ENCODE measurements at regions not wholly inside any gene's neighbourhood (a gene's known extent, or its start where the extent isn't known, plus 50 kb on each side); places are given as distances from the start of the nearest gene placed in this dataset.

DNA sequence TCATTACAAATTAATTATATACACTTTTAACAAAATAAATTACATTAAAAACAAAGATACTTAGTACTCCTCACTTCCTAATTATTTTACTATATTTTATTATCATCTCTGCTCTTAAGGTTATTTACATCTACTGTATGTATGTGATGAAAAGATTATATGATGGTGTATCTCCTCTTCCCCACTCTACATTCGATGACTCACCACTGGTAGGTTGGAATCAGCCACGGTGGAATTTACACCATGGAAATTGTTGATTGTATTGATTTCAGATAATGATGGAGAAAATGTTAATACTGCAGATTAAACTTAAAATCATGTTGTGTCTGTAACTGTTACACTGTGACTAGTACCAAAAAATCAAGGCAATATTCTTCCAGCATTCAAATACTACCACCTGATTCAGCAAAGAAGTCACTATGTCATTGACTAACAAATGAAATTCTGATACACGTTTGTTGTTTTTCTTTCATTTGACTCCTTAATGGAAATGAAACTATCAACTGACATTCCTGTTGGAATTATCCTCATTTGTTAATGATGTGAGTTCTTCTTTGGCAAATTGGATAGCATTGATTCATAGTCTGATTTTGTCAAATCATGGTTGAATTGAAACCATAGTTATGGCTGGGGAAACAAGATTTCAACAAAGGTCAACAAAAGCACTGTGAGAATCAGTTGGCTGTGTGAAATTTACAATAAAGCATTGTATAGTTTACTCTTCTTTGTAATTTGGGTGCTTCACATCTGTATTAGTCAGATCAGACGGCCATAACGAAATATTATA, 69.0 kb upstream of the NLK start:
- H3K4me3 ChIP-seq (ENCODE audit: control insufficient read depth, low read depth, low read length), result no peak overlapping the region
- TF ChIP-seq, protein P1, sequence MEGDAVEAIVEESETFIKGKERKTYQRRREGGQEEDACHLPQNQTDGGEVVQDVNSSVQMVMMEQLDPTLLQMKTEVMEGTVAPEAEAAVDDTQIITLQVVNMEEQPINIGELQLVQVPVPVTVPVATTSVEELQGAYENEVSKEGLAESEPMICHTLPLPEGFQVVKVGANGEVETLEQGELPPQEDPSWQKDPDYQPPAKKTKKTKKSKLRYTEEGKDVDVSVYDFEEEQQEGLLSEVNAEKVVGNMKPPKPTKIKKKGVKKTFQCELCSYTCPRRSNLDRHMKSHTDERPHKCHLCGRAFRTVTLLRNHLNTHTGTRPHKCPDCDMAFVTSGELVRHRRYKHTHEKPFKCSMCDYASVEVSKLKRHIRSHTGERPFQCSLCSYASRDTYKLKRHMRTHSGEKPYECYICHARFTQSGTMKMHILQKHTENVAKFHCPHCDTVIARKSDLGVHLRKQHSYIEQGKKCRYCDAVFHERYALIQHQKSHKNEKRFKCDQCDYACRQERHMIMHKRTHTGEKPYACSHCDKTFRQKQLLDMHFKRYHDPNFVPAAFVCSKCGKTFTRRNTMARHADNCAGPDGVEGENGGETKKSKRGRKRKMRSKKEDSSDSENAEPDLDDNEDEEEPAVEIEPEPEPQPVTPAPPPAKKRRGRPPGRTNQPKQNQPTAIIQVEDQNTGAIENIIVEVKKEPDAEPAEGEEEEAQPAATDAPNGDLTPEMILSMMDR (IDR thresholded peaks at IDR 0.05; ENCODE audit: control insufficient read depth, insufficient read depth, low read depth, low read length, missing control alignments), result no peak
- no peak for DNase-seq (ENCODE audit: low read depth)

DNA sequence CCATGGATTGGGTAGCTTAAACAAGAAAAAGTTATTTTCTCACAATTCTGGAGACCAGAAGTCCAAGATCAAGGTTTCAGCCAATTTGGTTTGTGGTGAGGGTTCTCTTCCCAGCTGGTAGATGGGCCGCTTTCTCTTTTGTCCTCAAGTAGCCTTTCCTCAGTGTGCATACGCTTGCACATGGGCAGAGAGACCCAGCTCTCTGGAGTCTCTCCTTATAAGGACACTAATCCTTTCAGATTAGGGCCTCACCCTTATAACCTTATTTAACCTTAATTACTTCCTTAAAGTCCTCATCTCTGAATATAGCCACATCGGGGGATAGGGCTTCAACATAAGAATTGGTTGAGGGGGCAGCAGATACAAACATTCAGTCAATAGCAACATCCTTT, 68.4 kb upstream of the NLK start:
- no peak overlapping the region for H3K4me3 ChIP-seq (ENCODE audit: control insufficient read depth, low read depth, low read length)
- no peak for DNase-seq (ENCODE audit: low read depth)
- TF ChIP-seq, protein P1 (IDR thresholded peaks at IDR 0.05; ENCODE audit: control insufficient read depth, insufficient read depth, low read depth, low read length, missing control alignments), result no peak

DNA sequence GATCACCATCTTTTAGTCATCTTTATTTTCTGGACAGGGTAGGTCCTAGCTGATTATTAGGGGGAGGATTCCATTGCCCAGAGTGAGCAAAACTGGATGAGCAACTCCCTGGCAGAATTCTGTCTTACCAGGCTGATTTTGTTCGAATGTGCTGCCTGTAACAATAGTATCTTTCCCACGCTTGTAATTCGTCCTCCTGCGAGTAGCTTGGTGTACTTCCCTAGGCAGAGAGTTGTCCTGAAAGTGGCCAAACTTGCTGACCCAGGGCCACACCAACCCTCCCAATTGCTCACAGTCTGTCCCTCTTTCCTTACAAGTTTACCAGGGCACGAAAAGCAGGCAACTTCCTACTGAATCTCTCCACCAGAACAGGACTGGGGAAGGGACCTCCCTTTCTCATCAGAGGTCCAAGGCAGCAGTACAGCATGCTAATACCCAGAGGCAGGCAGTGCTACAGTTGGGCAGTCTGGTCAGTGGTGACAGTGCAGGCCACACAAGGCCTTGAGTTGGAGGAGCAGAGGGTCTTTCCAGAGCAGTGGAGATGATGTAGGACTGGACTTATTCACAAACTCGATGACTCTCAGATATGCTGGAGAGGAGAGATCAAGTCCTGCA, 67.8 kb upstream of the NLK start:
- H3K4me3 ChIP-seq (ENCODE audit: control insufficient read depth, low read depth, low read length), result no peak overlapping the region
- TF ChIP-seq, protein P1 (IDR thresholded peaks at IDR 0.05; ENCODE audit: control insufficient read depth, insufficient read depth, low read depth, low read length, missing control alignments), result no peak
- DNase-seq (ENCODE audit: low read depth), result no peak

DNA sequence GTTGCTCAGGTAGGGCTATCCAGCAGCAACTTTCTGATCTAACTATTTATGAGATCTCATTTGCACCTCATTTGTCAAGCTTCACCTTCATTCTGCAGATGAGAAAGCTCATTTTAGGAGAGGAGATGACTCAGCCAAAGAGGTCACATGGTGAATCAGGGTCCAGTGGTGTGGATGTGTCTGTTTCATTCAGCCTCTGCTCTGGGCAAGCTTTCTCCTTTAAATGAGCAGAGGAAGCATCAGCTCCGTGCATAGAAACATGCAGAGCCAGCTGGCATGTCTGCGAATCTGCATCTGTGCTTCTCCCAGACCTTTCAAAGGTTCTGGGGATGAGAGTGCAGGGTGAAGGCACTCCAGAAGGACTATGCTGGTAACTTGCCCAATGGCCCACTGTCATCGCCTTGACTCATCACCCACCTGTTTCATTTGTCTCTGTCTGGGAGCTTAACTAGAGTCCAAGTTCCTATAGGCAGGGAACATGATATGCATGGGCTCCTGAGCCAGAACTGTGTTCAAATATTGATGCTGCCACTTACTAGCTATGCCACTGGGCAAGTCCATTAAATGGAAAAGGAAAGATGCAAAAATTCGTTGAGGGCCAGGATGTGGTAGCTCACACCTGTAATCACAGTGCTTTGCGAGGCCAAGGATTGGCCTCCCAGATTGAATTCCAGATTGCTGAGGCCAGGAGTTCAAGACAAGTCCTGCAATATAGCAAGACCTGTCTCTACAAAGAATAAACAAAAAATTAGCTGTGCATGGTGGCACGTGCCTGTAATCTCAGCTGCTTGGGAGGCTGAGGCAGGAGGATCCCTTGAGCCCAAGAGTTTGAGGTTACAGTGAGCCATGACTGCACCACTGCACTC, 67.1 kb upstream of the NLK start:
- no peak for DNase-seq (ENCODE audit: low read depth)
- H3K4me3 ChIP-seq (ENCODE audit: control insufficient read depth, low read depth, low read length), result no peak overlapping the region
- TF ChIP-seq, protein P1 (IDR thresholded peaks at IDR 0.05; ENCODE audit: control insufficient read depth, insufficient read depth, low read depth, low read length, missing control alignments), result no peak

DNA sequence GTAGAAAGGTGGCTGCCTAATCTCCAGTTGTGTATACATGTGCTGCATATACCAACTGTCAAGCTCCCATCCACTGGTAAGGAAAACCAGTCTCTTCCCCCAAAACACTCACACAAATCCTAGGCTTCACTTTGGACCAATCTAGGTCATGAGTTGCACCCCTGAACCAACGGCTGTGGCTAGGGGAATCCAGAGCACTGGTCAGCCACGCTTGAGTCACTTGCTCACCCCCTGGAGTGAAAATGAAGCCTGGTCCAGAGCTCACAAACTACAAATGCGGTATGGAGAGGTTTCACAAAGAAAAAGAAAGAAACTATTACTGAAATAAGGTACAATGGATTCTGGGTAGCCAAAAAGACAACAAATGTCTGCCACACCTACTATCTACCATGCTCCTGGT, 66.1 kb upstream of the NLK start:
- no peak for DNase-seq (ENCODE audit: low read depth)
- TF ChIP-seq, protein P1 (IDR thresholded peaks at IDR 0.05; ENCODE audit: control insufficient read depth, insufficient read depth, low read depth, low read length, missing control alignments), result no peak
- no peak overlapping the region for H3K4me3 ChIP-seq (ENCODE audit: control insufficient read depth, low read depth, low read length)

Data from AG09309 (cell line).